ENCODE measurements at regions not wholly inside any gene's neighbourhood (a gene's known extent, or its start where the extent isn't known, plus 50 kb on each side); places are given as distances from the start of the nearest gene placed in this dataset.
"Not testable (repeated sequence)": the region's sequence is repeated elsewhere in the genome, so short reads cannot be mapped to it uniquely, and the experiment has no call there.

DNA sequence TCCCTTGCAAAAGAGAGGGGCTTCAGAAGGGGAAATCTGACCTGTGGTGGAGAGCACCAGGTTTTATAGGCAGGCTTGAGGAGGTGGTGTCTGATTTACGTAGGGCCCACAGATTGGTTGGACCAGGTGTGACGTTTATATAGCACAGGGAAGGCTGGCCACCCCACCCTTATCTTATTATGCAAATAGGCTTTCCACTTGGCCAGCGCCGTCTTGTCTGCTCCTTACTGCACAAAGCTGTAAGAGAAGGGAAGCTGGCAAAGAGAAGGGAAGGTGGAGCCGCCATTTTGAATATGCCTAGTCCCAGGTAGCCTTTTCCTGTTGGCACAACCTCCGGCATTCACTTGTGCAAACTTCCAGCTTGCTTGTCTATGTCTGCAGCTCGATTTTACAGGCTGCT is 221.4 kb downstream of the GATA3 start:
- intact Hi-C loops (cut with DNase I), result no loop called here
- no peak for DNase-seq

DNA sequence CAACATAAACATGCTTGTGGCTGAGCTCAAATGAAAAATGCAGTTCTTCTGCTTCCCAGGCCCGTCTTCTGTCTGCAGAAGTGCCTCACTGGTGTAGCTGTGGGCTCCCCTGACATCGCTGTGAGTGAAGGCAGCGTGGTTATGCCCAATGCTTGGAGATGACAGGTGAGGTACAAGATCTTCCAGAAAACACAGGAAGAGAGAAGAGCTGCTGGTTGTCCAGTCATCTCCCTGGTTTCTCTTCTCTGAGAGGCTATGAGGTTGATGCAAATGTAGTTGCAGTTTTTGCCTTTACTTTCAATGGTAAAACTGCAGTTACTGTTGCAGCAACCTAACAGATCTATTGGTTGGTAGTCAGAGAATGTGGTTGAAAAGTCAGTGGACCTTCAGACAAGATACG is 223.6 kb downstream of the GATA3 start:
- DNase-seq, result no peak
- intact Hi-C loops (cut with DNase I), result no loop called here

DNA sequence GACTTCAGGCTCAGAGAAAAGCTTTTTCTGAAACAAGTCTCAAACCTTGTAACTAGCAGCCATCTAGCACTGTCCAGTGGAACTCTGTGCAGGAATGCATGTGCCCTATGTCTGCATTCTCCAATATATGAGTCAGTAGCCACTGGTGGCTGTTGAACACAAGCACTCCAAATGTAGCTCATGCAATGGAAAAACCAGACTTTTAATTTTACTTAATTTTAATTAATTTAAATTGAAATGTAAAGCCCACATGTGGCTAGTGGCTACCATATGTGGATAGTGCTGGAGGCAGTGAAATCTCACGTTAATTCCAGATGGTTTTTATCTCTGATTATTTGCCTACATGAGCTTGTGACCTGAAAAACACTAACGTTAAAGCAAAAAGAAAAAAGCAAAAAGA is 225.1 kb downstream of the GATA3 start:
- DNase-seq, result no peak
- intact Hi-C loops (cut with DNase I), result no loop called here

DNA sequence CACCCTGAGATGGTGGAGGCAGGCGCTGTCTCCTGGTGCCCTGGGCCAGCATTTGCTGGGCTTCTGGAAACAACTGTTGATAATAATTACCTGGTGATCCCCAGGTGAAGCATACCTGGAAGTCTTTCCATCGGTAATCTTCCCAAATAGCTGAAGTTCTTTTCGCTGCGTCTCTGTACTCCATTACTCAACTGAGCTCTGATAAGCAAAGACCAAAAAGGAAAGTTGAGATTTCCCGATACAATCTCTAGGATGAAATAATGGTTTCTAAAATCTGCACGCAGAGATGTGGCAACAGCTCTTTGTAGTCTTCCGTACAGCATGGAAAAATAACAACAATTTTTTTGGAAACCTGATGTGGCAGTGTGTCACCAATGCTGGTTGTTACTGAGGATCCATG is 226.5 kb downstream of the GATA3 start:
- DNase-seq, result no peak
- intact Hi-C loops (cut with DNase I), result no loop called here

DNA sequence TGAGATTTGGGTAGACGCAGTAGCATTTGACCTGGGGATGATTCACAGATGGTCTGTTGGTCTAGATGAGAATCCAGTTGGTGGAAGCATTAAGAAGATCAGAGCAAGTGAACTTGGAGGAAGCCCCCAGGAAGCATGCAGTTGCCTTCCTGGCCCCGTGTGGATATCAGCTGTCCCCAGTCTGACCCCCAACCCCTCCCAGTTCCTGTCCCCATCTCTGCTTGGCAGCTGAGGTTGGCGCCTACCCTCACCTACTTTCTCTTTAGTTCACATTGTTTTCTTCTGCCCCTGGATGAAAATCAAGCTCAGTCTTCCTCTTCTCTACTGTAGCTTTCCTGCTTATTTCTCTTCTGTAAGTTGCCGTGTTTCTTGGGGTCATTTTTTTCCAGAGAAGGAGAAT is 227.9 kb downstream of the GATA3 start:
- intact Hi-C loops (cut with DNase I), result no loop called here
- no peak for DNase-seq

DNA sequence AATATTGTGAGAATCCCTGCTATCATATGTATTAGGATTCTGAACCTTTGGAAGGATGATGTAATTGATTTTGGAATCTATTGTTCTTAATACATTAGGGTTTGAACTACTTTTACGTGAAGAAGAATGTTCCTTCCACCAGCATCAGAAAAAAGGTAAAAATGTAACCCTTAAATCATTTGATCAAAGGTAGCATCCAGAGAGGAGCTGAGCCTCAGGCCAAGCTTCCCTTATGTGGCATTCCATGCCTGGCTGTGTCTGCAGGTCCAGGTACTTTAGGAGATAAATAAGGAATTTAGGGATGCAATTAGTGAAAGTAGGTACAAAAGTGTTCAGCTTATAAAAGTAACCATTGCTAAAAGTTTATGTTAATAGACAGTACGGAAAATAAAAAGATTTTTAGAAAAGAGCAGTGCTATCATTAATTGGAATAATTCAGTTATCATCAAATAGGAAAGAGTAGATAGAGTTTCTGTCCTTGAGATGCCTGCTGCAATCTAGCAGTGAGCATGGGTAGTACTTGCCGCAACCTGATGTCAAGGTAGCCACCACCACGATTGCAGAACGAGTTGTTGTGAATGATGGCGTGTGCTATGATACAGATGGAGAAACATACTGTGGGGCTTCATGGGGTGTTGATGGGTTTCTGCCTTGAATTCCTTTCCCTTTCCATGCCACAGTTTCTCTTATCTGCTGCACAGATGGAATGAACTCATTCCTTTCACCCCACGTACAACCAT is 228.8 kb downstream of the GATA3 start:
- intact Hi-C loops (cut with DNase I), result no loop called here
- no peak for DNase-seq

DNA sequence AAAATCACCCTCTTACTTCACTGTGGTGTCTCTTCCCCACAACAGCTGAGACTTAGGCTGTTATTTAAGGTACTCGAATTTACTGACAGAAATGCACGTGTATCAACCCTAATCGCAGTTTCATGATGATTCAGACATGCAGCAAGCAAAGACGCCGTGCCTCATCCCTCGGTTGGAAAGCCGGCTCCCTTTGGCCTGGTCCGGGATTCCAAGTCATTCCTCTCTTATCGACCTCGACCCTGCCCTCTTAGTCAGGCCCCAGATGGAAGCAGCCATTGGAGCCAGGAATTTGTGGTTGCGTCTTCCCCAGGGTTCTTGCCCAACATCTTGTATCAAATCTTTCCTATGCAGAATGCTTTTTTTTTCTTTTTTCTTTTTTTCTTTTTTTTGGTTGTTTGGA is 229.5 kb downstream of the GATA3 start:
- no peak for DNase-seq
- intact Hi-C loops (cut with DNase I), result no loop called here

DNA sequence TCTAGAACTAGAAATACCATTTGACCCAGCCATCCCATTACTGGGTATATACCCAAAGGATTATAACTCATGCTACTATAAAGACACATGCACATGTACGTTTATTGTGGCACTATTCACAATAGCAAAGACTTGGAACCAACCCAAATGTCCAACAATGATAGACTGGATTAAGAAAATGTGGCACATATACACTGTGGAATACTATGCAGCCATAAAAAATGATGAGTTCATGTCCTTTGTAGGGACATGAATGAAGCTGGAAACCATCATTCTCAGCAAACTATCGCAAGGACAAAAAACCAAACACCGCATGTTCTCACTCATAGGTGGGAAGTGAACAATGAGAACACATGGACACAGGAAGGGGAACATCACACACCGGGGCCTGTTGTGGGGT is 231.5 kb downstream of the GATA3 start:
- DNase-seq; intact Hi-C loops (cut with DNase I): not testable (repeated sequence)

DNA sequence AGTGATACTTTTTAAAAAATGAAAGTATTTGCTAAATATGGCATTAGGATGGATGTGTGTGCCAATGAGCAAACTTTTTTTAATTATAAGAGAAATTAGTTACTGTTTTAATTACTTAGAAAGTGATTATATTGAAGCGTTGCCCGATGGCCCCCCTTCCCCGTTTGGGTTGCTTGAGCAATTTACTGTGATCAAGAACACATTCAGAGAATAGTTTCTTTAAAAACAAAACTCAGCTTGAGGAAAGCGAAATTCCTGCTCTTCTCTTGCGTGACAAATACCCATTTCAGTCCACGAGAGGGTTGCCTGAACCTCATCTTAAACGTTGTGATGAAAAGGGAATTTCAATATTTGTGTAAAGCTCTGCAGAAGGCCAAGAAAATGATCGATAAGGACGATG is 234.1 kb downstream of the GATA3 start:
- intact Hi-C loops (cut with DNase I), result no loop called here
- no peak for DNase-seq

DNA sequence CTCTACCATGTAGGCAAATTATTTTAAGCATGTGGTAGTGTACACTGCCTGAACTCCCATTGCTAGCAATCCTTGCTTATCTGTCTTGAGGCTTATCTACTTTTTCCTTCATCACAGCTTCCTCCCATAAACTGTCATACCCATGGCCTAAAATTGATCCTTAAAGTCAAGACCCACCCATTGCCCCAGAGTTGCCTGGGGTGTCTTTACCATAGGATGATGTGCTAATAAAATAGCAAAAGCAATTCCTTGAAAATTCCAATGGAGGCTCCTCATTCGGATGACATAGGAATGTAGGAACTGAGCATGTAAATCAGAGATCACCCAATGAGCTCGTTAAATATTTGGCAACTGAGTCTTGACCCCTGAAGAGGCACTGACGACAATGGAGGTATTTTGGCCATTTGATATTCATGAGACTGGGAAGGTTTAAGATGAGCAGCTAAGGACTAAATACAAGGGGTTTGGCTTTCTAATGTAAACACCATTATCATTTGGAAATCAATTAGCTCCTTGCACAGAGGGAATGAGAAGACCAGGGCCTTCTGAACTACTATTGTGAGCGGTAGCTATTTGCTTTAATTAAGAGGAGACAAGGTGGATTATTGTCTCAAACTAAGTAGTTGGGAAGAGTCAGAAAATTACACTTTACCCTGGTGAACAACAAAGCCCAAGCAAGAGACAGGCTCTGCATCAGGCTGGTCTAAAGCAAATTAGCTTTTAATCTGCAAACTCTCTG is 234.9 kb downstream of the GATA3 start:
- DNase-seq, result no peak
- intact Hi-C loops (cut with DNase I), result no loop called here

DNA sequence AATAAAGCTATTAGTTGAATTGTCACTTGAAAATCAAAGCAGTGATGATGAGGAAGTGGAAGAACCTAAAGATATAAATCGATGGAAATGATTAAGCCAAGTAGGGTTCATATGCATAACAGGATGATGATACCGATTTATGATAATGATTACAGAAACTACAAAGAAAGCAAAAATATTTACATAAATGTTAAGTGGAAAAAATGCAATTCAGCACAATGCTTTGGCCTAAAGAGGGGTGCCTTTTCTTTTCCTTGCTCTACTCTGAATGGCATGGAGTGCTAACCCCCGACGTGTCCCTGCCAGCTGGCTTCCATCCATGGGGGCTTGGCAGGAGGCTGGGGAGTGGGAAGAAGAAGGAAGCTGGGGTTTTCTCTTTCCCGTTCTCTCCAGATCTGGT is 240.3 kb downstream of the GATA3 start:
- intact Hi-C loops (cut with DNase I), result no loop called here
- DNase-seq, result no peak

DNA sequence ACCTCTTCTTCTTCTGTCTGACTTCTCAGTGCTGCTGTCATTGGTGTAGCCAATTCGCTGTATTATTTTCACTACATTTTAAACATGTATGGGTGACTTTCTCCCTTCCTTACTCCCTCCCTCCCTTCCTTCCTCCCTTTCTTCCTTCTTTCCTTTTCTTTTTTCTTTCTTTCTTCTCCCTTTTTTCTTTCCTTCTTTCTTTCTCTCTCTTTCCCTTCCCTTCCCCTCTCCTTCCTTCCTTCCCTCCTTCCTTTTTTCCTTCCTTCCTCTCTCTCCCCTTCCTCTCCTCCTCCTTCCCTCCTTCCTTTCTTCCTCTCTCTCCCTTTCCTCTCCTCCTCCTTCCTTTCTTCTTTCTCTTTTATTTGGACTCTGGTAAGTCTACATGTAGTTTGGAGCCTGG is 240.8 kb downstream of the GATA3 start:
- DNase-seq, result no peak
- intact Hi-C loops (cut with DNase I), result no loop called here

DNA sequence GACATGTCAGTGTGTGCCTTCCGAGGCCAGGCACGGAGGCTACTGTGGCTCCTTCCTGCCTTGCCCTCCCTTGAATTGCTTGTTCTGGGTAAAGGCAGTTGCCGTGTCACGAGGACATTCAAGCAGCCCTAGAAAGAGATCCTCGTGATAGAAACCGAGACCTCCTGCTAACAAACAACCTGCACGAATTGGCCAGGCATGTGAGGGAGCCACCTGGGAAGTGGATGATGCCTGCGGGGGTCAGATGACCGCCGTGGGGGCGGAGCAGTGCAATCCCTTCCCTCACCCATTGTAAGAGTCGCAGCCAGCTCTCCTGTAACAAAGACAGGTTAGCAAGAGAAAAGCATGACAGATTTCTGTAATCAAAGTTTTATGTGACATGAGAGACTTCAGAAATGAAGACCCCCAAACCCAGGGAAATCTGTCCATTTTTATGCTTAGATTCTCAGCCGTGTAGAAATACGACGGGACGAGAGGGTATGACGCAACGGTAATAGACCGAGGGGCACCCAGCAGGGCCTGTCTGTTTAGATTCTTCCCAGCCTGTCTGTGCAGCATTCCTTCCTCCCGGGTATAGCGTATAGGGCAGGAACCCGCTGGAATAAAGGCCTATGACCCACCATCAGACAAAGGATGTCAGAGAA is 241.7 kb downstream of the GATA3 start:
- no peak for DNase-seq
- intact Hi-C loops (cut with DNase I), result no loop called here

DNA sequence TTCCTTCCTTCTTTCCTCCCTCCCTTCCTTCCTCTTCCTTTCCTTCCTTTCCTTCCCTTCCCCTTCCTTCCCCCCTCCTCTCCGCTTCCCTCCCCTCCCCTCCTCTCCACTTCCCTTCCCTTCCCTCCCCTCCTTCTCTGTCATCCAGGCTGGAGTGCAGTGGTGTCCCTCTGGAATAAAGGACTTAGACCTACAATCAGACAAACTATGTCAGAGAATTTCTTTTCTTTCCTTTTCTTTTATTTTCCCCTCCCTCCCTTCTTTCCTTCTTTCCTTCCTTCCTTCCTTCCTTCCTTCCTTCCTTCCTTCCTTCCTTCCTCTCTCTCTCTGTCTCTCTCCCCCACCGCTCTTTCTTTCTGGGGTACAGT is 242.2 kb downstream of the GATA3 start:
- intact Hi-C loops (cut with DNase I), result no loop called here

DNA sequence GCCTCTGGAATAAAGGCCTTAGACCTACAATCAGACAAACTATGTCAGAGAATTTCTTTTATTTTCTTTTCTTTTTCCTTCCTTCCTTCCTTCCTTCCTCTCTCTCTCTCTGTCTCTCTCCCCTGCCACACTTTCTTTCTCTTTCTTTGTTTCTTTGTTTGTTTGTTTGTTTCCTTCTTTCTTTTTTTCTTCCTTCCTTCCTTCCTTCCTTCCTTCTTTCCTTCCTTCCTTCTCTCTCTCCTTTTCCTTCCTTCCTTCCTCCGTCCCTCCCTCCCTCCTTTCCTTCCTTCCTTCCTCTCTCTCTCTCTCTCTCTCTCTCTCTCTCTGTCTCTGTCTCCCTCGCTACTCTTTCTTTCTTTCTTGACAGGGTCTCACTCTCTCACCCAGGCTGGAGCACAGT is 242.6 kb downstream of the GATA3 start:
- no peak for DNase-seq
- intact Hi-C loops (cut with DNase I), result no loop called here

More for the DNA sequence above, 242.2 kb downstream of the GATA3 start:
- DNase-seq, result no peak

DNA sequence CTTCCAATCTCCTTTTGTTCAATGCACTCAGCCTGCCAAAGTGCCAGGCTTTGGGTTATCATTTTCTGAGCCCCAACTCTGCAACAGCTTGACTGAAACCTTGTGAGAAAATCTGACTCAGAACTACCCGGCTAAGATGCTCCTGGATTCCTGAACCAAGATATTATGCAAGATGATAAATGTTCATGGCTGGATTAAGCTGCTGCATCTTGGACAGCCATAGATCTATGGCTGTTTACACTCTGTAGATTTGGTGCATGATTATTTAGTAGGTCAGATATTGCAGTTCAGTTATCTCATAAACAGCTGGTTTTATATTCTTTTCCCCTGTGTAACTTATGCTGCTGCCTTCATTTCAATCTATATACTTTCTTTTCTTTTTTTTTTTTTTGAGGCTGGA is 243.5 kb downstream of the GATA3 start:
- no peak for DNase-seq

DNA sequence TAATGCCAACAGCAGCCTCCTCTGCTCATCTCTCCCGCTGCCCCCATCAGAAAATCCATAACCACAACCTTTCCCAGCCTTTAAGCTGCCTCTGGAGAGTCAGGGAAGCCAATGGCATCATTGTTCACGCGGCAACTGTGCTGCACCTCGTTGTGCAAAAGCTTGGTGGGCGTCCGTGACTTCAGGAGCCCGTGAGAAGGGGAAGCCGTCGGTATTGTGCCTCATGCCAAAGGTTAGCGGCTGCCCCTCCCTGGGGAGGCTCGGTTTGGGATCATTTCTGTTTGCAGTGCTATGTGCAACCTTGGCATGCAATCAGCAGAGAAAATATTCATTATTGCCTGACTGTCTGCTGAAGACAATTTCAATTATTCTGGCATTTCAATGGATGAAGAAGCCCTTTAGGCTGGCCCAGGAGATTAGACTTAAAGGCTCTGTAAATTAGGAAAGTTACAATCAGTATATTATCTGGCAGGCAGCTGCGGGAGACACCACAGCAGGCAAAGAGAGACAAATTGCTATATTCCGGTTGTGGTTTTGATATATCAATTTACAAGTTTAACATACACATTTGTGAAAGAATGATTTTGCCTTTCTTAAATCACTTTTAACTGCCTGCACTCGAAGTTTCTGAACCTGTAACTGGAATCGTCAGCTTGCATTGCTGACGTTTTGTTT is 244.5 kb downstream of the GATA3 start:
- intact Hi-C loops (cut with DNase I), result no loop called here
- DNase-seq, result no peak

More for the DNA sequence above, 243.5 kb downstream of the GATA3 start:
- intact Hi-C loops (cut with DNase I), result no loop called here

DNA sequence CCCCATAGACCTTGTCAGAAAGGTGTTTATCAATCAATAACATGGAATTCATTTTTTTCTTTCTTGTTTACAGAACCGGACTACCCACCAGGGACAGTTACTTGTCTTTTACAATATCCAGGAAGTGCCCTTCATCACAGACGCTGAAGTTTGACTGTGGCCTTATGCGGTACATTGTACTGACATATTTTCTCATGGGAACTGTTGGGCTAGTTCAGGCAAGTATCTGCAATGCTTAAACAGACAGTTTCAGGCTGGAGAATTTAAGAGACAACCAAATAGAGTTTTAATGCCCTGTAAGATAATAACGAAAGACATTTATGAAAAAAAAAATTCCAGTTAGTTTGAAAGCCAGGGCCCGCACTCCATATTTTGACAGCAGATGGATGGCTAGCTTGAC is 246.4 kb downstream of the GATA3 start:
- intact Hi-C loops (cut with DNase I), result no loop called here
- no peak for DNase-seq

DNA sequence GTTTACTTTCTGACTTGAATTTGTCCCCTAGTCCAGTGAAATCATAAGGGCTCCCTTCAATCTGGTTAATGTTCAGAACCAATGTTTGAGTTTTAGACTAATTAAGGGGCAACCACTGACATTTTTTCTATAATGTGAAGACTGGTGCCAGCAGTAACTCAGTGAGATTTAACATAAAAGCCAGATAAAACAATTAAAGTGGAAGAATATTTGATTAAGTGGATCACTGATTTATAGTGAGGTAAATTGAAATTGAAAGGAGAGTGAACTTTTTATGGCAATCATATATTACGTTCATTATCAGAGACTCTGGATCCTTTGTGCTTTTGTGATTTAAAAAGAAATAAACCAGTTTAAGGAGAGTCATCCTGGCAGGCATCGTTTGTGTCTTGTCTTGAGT is 246.8 kb downstream of the GATA3 start:
- intact Hi-C loops (cut with DNase I), result no loop called here
- DNase-seq, result no peak

DNA sequence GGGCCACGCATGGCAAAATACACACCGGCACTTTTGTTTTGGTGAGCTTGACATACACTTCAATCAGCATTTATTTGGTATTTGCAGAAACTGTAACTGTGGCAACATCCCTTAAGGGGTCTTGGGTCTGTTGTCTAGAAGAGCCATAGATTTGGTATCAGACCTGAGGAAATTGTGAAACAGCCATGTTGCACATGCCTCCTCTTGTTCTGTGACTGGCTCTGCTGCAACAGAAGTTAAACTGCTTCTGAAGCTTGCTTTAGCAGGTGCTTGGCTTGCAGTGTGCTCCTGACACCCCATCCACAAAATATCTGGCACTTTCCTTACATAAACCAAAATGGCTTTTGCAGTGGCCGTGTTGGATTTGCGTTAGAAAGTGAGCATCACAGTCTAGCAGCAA is 247.3 kb downstream of the GATA3 start:
- no peak for DNase-seq
- intact Hi-C loops (cut with DNase I), result no loop called here

DNA sequence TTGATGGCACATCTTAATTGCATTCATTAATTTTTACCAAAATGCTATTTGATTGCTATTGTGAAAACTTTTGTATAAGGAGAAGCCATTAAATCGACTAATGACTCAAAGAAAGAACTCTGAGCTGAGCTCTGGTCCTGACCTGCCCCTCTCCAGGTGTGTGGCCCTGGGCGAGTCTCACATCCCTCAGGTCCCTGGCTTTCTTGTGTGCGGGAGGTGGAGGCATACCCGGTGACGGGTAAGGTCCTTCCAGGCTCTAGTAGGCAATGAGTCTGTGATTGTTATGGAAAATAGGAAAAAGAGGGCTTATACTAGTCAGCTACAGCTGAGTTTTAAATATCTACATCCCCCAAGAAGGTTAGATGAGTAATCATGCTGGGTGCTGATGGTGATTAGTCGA is 248.1 kb downstream of the GATA3 start:
- intact Hi-C loops (cut with DNase I), result no loop called here
- no peak for DNase-seq

All from posterior cingulate gyrus (tissue), 11 donors.